Keratinocyte (primary cell): ENCODE measurements at regions not wholly inside any gene's neighbourhood (a gene's known extent, or its start where the extent isn't known, plus 50 kb on each side); places are given as distances from the start of the nearest gene placed in this dataset.

ENCODE experiments used
- DNase-seq: peaks from one replicate; pipeline ENCODE4 v3.0.0-alpha.2; 2011; ENCODE audit warnings: low read depth, missing footprints, low spot score
- FAIRE-seq: peaks from 2 replicates; lab custom pipeline; 2011; peaks lifted over from hg19 to GRCh38; lab: Jason Lieb, UNC
- H2AFZ ChIP-seq: 2 replicates; pipeline ENCODE4 v1.6.0; 2012; ENCODE audit warnings: low read length, control low read depth, inconsistent platforms; ENCODE audit not compliant: control insufficient read depth
- H3K27ac ChIP-seq: 2 replicates; pipeline ENCODE4 v1.5.1; 2011; ENCODE audit warnings: low read length; ENCODE audit not compliant: control insufficient read depth, insufficient read depth
- H3K27me3 ChIP-seq: 3 replicates; pipeline ENCODE4 v1.6.0; 2011; ENCODE audit warnings: low read length; ENCODE audit not compliant: control insufficient read depth, insufficient read depth; ENCODE audit errors: extremely low read depth
- H3K36me3 ChIP-seq, 2 experiments: 2 replicates in 1 of 2; 3 replicates in 1 of 2; pipeline ENCODE4 v1.5.1; 2011; ENCODE audit warnings: low read length in 2 of 2, mild to moderate bottlenecking in 1 of 2; ENCODE audit not compliant: control insufficient read depth in 2 of 2, insufficient read depth in 2 of 2; ENCODE audit errors: extremely low read depth in 1 of 2
- H3K4me1 ChIP-seq: 3 replicates; pipeline ENCODE4 v1.5.1; 2011; ENCODE audit warnings: low read length; ENCODE audit not compliant: control insufficient read depth, insufficient read depth; ENCODE audit errors: extremely low read depth
- H3K4me2 ChIP-seq: 3 replicates; pipeline ENCODE4 v1.6.0; 2011; ENCODE audit warnings: low read depth, low read length; ENCODE audit not compliant: control insufficient read depth, insufficient read depth; ENCODE audit errors: extremely low read depth
- H3K4me3 ChIP-seq, 3 experiments: fragments of 200-600 bp in 1 of 3; sonication (generic) in 1 of 3; 2 replicates in 2 of 3; 3 replicates in 1 of 3; pipeline ENCODE4 v1.5.1; 2011 to 2016; ENCODE audit warnings: low read length in 3 of 3, mild to moderate bottlenecking in 3 of 3, control low read depth in 2 of 3, inconsistent platforms in 1 of 3, low read depth in 1 of 3, mixed read lengths in 1 of 3, mixed run types in 1 of 3, moderate library complexity in 1 of 3; ENCODE audit not compliant: control insufficient read depth in 2 of 3, insufficient read depth in 2 of 3; ENCODE audit errors: extremely low read depth in 1 of 3
- H3K79me2 ChIP-seq: 2 replicates; pipeline ENCODE4 v1.6.0; 2012; ENCODE audit warnings: low read length; ENCODE audit not compliant: control insufficient read depth, insufficient read depth
- H3K9ac ChIP-seq: 3 replicates; pipeline ENCODE4 v1.6.0; 2011; ENCODE audit warnings: low read length; ENCODE audit not compliant: control insufficient read depth, insufficient read depth; ENCODE audit errors: extremely low read depth
- H3K9me1 ChIP-seq: 3 replicates; pipeline ENCODE4 v1.6.0; 2011; ENCODE audit warnings: low read length; ENCODE audit not compliant: control insufficient read depth, insufficient read depth; ENCODE audit errors: extremely low read depth
- H3K9me3 ChIP-seq: 2 replicates; pipeline ENCODE4 v1.5.1; 2012; ENCODE audit warnings: low read depth, low read length; ENCODE audit not compliant: control insufficient read depth
- H4K20me1 ChIP-seq: 3 replicates; pipeline ENCODE4 v1.6.0; 2011; ENCODE audit warnings: low read length; ENCODE audit not compliant: control insufficient read depth, insufficient read depth; ENCODE audit errors: extremely low read depth
- EZH2 ChIP-seq: IDR thresholded peaks from one replicate; pipeline ENCODE4 v1.6.1; 2012; ENCODE audit warnings: inconsistent platforms, mild to moderate bottlenecking, low read length, moderate library complexity
- dilution Hi-C: fragments of 300-500 bp; cut with MboI; formaldehyde crosslinking; loops from one replicate; pipeline ENCODE4 v1.7.0; 2020; ENCODE audit warnings: low sequenced_read_pairs; ENCODE audit not compliant: extremely low pct_ligation_motif_present
- TF ChIP-seq, protein P1 (sequence below), 3 experiments: IDR thresholded peaks in 1 of 3; conservative IDR thresholded peaks in 1 of 3; optimal IDR thresholded peaks in 1 of 3; 2 replicates in 2 of 3; 3 replicates in 1 of 3; pipeline versions ENCODE3 to v1.5.1; 2011; ENCODE audit warnings: low read length in 3 of 3, mild to moderate bottlenecking in 3 of 3, moderate library complexity in 2 of 3, control low read depth in 1 of 3, inconsistent platforms in 1 of 3; ENCODE audit not compliant: insufficient read depth in 2 of 3; ENCODE audit errors: extremely low read depth in 1 of 3

DNA sequence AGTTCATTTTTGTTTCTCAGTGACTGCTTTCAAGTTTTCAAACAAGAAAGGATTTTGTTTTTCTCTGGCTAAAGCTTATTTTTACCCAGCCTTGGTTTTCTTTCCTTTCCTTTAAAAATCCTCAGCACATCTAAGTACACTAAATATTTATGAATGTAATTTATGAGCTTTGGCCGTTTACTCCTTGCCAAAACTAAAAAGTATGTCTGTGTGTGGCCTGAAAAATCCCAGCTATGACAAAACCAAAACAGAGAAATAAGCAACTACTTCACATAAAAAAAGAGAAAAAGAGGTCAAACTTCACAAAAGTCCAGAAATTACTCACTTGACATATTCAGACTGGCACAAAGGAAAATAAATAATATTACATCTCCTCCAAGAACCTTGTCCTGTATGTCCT lies 365.1 kb upstream of the NFE2L3 start:
- Histone ChIP-seq H3K27ac (no peak overlapping the region), H3K9me1 (no peaks in the 10 kb centered on the region), H3K4me3 (no peak overlapping the region), H3K79me2 (no peaks in the 10 kb centered on the region), H3K9me3 (no peaks in the 10 kb centered on the region), H3K27me3 (no peaks in the 10 kb centered on the region), H3K36me3 (no peaks in the 10 kb centered on the region), H2AFZ (no peak overlapping the region), H4K20me1 (no peaks in the 10 kb centered on the region), H3K4me1 (no peaks in the 10 kb centered on the region), H3K9ac (no peak overlapping the region), H3K4me2 (no peak overlapping the region)
- dilution Hi-C loops: no loop called here
- FAIRE-seq: no peak
- DNase-seq: no peak
- TF ChIP-seq EZH2: no peak
- TF ChIP-seq, protein P1, sequence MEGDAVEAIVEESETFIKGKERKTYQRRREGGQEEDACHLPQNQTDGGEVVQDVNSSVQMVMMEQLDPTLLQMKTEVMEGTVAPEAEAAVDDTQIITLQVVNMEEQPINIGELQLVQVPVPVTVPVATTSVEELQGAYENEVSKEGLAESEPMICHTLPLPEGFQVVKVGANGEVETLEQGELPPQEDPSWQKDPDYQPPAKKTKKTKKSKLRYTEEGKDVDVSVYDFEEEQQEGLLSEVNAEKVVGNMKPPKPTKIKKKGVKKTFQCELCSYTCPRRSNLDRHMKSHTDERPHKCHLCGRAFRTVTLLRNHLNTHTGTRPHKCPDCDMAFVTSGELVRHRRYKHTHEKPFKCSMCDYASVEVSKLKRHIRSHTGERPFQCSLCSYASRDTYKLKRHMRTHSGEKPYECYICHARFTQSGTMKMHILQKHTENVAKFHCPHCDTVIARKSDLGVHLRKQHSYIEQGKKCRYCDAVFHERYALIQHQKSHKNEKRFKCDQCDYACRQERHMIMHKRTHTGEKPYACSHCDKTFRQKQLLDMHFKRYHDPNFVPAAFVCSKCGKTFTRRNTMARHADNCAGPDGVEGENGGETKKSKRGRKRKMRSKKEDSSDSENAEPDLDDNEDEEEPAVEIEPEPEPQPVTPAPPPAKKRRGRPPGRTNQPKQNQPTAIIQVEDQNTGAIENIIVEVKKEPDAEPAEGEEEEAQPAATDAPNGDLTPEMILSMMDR (optimal IDR thresholded peaks at IDR 0.05 in 1 of 3, IDR thresholded peaks at IDR 0.05 in 1 of 3, conservative IDR thresholded peaks at IDR 0.05 in 1 of 3; ENCODE audit: extremely low read depth in 1 of 3, insufficient read depth in 2 of 3, low read length in 3 of 3): no peak

DNA sequence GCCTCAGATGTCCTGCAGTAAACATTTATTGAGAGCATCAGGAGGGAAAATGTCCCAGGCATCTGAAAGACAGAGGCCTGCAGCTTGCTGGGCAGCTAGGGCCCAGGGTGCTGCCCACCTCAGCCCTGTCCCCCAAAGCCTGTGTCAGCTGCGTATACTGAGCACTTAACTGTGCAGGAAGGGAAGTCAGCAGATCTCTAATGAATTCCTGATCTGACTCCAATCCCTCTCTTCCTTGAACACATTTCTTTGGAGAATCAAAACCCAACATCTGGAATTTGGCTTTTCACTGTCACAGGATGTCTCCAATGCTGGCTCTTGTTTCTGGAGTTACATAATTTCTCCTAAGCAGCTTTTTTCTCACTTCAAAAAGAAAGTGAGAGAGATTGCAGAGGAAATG lies 364.7 kb upstream of the NFE2L3 start:
- no peaks in the 10 kb centered on the region for H4K20me1 ChIP-seq
- no peak overlapping the region for H3K4me3 ChIP-seq
- H3K27ac ChIP-seq: no peak overlapping the region
- no peak for DNase-seq
- H3K9ac ChIP-seq: no peak overlapping the region
- H2AFZ ChIP-seq: no peak overlapping the region
- H3K27me3 ChIP-seq: no peaks in the 10 kb centered on the region
- FAIRE-seq: no peak
- dilution Hi-C loops: no loop called here
- no peaks in the 10 kb centered on the region for H3K9me1 ChIP-seq
- TF ChIP-seq, protein P1 (optimal IDR thresholded peaks at IDR 0.05 in 1 of 3, IDR thresholded peaks at IDR 0.05 in 1 of 3, conservative IDR thresholded peaks at IDR 0.05 in 1 of 3; ENCODE audit: extremely low read depth in 1 of 3, insufficient read depth in 2 of 3, low read length in 3 of 3): no peak
- no peak overlapping the region for H3K4me2 ChIP-seq
- H3K79me2 ChIP-seq: no peaks in the 10 kb centered on the region
- no peaks in the 10 kb centered on the region for H3K36me3 ChIP-seq
- no peaks in the 10 kb centered on the region for H3K9me3 ChIP-seq
- H3K4me1 ChIP-seq: no peaks in the 10 kb centered on the region
